ENCODE measurements at regions not wholly inside any gene's neighbourhood (a gene's known extent, or its start where the extent isn't known, plus 50 kb on each side); places are given as distances from the start of the nearest gene placed in this dataset.

GRCh38 chr3:59432665-59433064, 382.8 kb upstream of the CFAP20DC start:
- Histone ChIP-seq H3K9me3 (ENCODE audit: control insufficient read depth, insufficient read depth, low read length) (peaks cover 3% of the 10 kb centered on the region; the same call in 1 of the 2 replicates), H3K27me3 (ENCODE audit: control insufficient read depth, insufficient read depth, low read length) (no peaks in the 10 kb centered on the region), H3K27ac (ENCODE audit: low read depth, low read length) (no peak overlapping the region), H3K4me3 (ENCODE audit: low read depth, low read length) (no peak overlapping the region)
- no peak for DNase-seq (ENCODE audit: low read depth, low spot score)
- TF ChIP-seq CTCF (IDR thresholded peaks at IDR 0.05; ENCODE audit: low read depth, low read length) = no peak
- ChIA-PET CTCF (no interaction called here), POLR2A (no interaction called here)

- DNase-seq (ENCODE audit: low read depth, low spot score) = no peak
- POLR2A ChIA-PET = no interaction called here
- Histone ChIP-seq H3K4me3 (ENCODE audit: low read depth, low read length) (no peak overlapping the region), H3K27ac (ENCODE audit: low read depth, low read length) (no peak overlapping the region), H3K9me3 (ENCODE audit: control insufficient read depth, insufficient read depth, low read length) (peaks cover 3% of the 10 kb centered on the region; the same call in 1 of the 2 replicates), H3K27me3 (ENCODE audit: control insufficient read depth, insufficient read depth, low read length) (no peaks in the 10 kb centered on the region)
- TF ChIP-seq CTCF (IDR thresholded peaks at IDR 0.05; ENCODE audit: low read depth, low read length) = no peak
- CTCF ChIA-PET = no interaction called here
Observed at GRCh38 chr3:59430341-59430740, 380.5 kb upstream of the CFAP20DC start.

- ChIA-PET POLR2A (no interaction called here), CTCF (no interaction called here)
- Histone ChIP-seq H3K9me3 (ENCODE audit: control insufficient read depth, insufficient read depth, low read length) (peaks cover 3% of the 10 kb centered on the region; the same call in 1 of the 2 replicates), H3K27ac (ENCODE audit: low read depth, low read length) (no peak overlapping the region), H3K27me3 (ENCODE audit: control insufficient read depth, insufficient read depth, low read length) (no peaks in the 10 kb centered on the region), H3K4me3 (ENCODE audit: low read depth, low read length) (no peak overlapping the region)
- TF ChIP-seq CTCF (IDR thresholded peaks at IDR 0.05; ENCODE audit: low read depth, low read length) = no peak
- no peak for DNase-seq (ENCODE audit: low read depth, low spot score)
Observed at GRCh38 chr3:59429198-59429597, 379.4 kb upstream of the CFAP20DC start.

- ChIA-PET CTCF (interaction anchor here (0.9 kb wide), 1 partner anchor 384 kb away, joined by 5 read pairs; no protein-coding TSS in a partner anchor), POLR2A (interaction anchor here (1.1 to 3.8 kb wide), 7 partner anchors 9 to 874 kb away, joined by 3 to 24 read pairs (median 3); no protein-coding TSS in a partner anchor)
- Histone ChIP-seq H3K4me3 (ENCODE audit: low read depth, low read length) (no peak overlapping the region), H3K27me3 (ENCODE audit: control insufficient read depth, insufficient read depth, low read length) (no peaks in the 10 kb centered on the region), H3K9me3 (ENCODE audit: control insufficient read depth, insufficient read depth, low read length) (no peaks in the 10 kb centered on the region), H3K27ac (ENCODE audit: low read depth, low read length) (no peak overlapping the region)
- no peak for TF ChIP-seq CTCF (IDR thresholded peaks at IDR 0.05; ENCODE audit: low read depth, low read length)
- DNase-seq (ENCODE audit: low read depth, low spot score) = no peak
Observed at GRCh38 chr3:59426821-59427565, 377.2 kb upstream of the CFAP20DC start.

- no peak overlapping the region for H3K4me3 ChIP-seq (ENCODE audit: low read depth, low read length)
- no peaks in the 10 kb centered on the region for H3K9me3 ChIP-seq (ENCODE audit: control insufficient read depth, insufficient read depth, low read length)
- no peak for DNase-seq (ENCODE audit: low read depth, low spot score)
- no peaks in the 10 kb centered on the region for H3K27me3 ChIP-seq (ENCODE audit: control insufficient read depth, insufficient read depth, low read length)
- no peak for TF ChIP-seq CTCF (IDR thresholded peaks at IDR 0.05; ENCODE audit: low read depth, low read length)
- POLR2A ChIA-PET = interaction anchor here (0.9 to 3.8 kb wide), 6 partner anchors 8 to 215 kb away, joined by 3 to 24 read pairs (median 3); no protein-coding TSS in a partner anchor
- CTCF ChIA-PET = interaction anchor here (1.2 kb wide), 2 partner anchors 432 to 601 kb away, joined by 4 to 5 read pairs; no protein-coding TSS in a partner anchor
- no peak overlapping the region for H3K27ac ChIP-seq (ENCODE audit: low read depth, low read length)
Observed at GRCh38 chr3:59425942-59426341, 376.1 kb upstream of the CFAP20DC start.
